B cell (primary cell): ENCODE measurements at regions not wholly inside any gene's neighbourhood (a gene's known extent, or its start where the extent isn't known, plus 50 kb on each side); places are given as distances from the start of the nearest gene placed in this dataset.

ENCODE experiments used
- ATAC-seq: fragments of 200-7000 bp; cut with Tn5 transposase; one replicate; pipeline ENCODE4 v1.10.0; 2021; ENCODE audit warnings: low read depth, mild to moderate bottlenecking, moderate number of reproducible peaks, moderate library complexity
- CTCF ChIA-PET: fragments of 350-600 bp; sonication (Branson Sonifier 250); formaldehyde crosslinking; loops from one replicate; lab custom pipeline; 2021; ENCODE audit warnings: antibody characterized with exemption, inconsistent platforms; lab: Charles Lee
- POLR2A ChIA-PET: fragments of 350-600 bp; sonication (Branson Sonifier 250); formaldehyde crosslinking; loops from one replicate; lab custom pipeline; 2021; ENCODE audit warnings: antibody characterized with exemption; lab: Charles Lee
- DNase-seq: peaks from one replicate; pipeline ENCODE4 v3.0.0; 2013
- H2AFZ ChIP-seq: 2 replicates; pipeline ENCODE4 v1.6.1; 2012; ENCODE audit warnings: mild to moderate bottlenecking, low read depth, low read length; ENCODE audit not compliant: insufficient read depth, poor library complexity, severe bottlenecking
- H3K27ac ChIP-seq, 2 donors: 1 replicate in 1 of 2; 2 replicates in 1 of 2; pipeline ENCODE4 v1.5.1; 2012 to 2013; ENCODE audit warnings: low read length in 2 of 2, mild to moderate bottlenecking in 2 of 2, moderate library complexity in 1 of 2
- H3K27me3 ChIP-seq, 4 experiments: fragments of 200-600 bp in 1 of 4; sonication (generic) in 1 of 4; replicated peaks in 1 of 4; 1 replicate in 2 of 4; 2 replicates in 2 of 4; pipeline versions ENCODE4 v1.6.1 to v1.7.0; 2013 to 2016; ENCODE audit warnings: low read length in 3 of 4, mild to moderate bottlenecking in 2 of 4, mixed read lengths in 1 of 4, moderate library complexity in 1 of 4; ENCODE audit not compliant: insufficient read depth in 4 of 4, control insufficient read depth in 3 of 4; ENCODE audit errors: control extremely low read depth in 1 of 4
- H3K36me3 ChIP-seq, 2 experiments: replicated peaks in 1 of 2; 1 replicate in 1 of 2; 2 replicates in 1 of 2; pipeline versions ENCODE4 v1.6.1 to v1.7.1; 2013; ENCODE audit warnings: low read length in 1 of 2; ENCODE audit not compliant: insufficient read depth in 2 of 2, control insufficient read depth in 1 of 2; ENCODE audit errors: control extremely low read depth in 1 of 2, extremely low read depth in 1 of 2
- H3K4me1 ChIP-seq, 2 donors: fragments of 200-600 bp in 1 of 2; sonication (generic) in 1 of 2; 1 replicate in 1 of 2; 2 replicates in 1 of 2; pipeline versions ENCODE4 v1.5.1 to v1.6.1; 2013 to 2017; ENCODE audit warnings: low read length in 2 of 2; ENCODE audit not compliant: control insufficient read depth in 2 of 2, insufficient read depth in 2 of 2
- H3K4me2 ChIP-seq: replicated peaks from 2 replicates; pipeline ENCODE3; 2012; ENCODE audit warnings: mild to moderate bottlenecking, low read depth, low read length; ENCODE audit not compliant: poor library complexity, severe bottlenecking
- H3K4me3 ChIP-seq, 5 experiments: fragments of 200-600 bp in 1 of 5; sonication (generic) in 1 of 5; 1 replicate in 3 of 5; 2 replicates in 2 of 5; pipeline versions ENCODE4 v1.5.1 to v1.7.0; 2011 to 2016; ENCODE audit warnings: low read length in 4 of 5, mild to moderate bottlenecking in 4 of 5, low read depth in 2 of 5, control low read depth in 1 of 5, moderate library complexity in 1 of 5; ENCODE audit not compliant: insufficient read depth in 1 of 5; ENCODE audit errors: control extremely low read depth in 1 of 5, extremely low read depth in 1 of 5
- H3K79me2 ChIP-seq: fragments of 200-600 bp; sonication (generic); one replicate; pipeline ENCODE4 v1.6.0; 2016; ENCODE audit warnings: low read length; ENCODE audit not compliant: control insufficient read depth, insufficient read depth
- H3K9ac ChIP-seq: fragments of 200-600 bp; sonication (generic); 2 replicates; pipeline ENCODE4 v1.6.1; 2017; ENCODE audit warnings: mild to moderate bottlenecking, low read length, moderate library complexity
- H3K9me3 ChIP-seq, 3 donors: one replicate each; pipeline versions ENCODE4 v1.6.1 to v1.7.1; 2013; ENCODE audit warnings: low read length in 2 of 3; ENCODE audit not compliant: control insufficient read depth in 2 of 3, insufficient read depth in 1 of 3; ENCODE audit errors: control extremely low read depth in 1 of 3
- H4K20me1 ChIP-seq: 2 replicates; pipeline ENCODE4 v1.6.0; 2012; ENCODE audit warnings: mild to moderate bottlenecking, low read length; ENCODE audit not compliant: insufficient read depth, control insufficient read depth, poor library complexity, severe bottlenecking
- H3K27ac Mint-ChIP-seq: one replicate; pipeline ENCODE4 v1.8.0; 2021; ENCODE audit warnings: mixed read lengths
- H3K27me3 Mint-ChIP-seq: one replicate; pipeline ENCODE4 v1.8.0; 2021; ENCODE audit warnings: mixed read lengths
- H3K4me1 Mint-ChIP-seq: one replicate; pipeline ENCODE4 v1.8.0; 2021; ENCODE audit warnings: mixed read lengths
- H3K4me3 Mint-ChIP-seq: one replicate; pipeline ENCODE4 v1.8.0; 2021; ENCODE audit warnings: mixed read lengths
- H3K9me3 Mint-ChIP-seq: one replicate; pipeline ENCODE4 v1.8.0; 2022; ENCODE audit warnings: mixed read lengths; ENCODE audit not compliant: insufficient read depth
- EZH2 ChIP-seq: IDR thresholded peaks from 2 replicates; pipeline ENCODE4 v1.6.1; 2012; ENCODE audit warnings: borderline replicate concordance, low read depth, mild to moderate bottlenecking, moderate library complexity, low read length; ENCODE audit not compliant: insufficient read depth, poor library complexity, severe bottlenecking
- WGBS: methylation state at CpG from one replicate; pipeline ENCODE4 v1.1.5; 2013; ENCODE audit warnings: missing lambda C conversion rate; ENCODE audit not compliant: insufficient coverage; 5-methylcytosine and 5-hydroxymethylcytosine counted together
- intact Hi-C: fragments of 100-400 bp; cut with micrococcal nuclease; formaldehyde crosslinking; loops from one replicate; pipeline ENCODE4 v1.10.0; 2022
- TF ChIP-seq, protein P1 (sequence below): fragments of 200-600 bp; IDR thresholded peaks from one replicate; pipeline ENCODE4 v1.8.0; 2022; ENCODE audit warnings: antibody characterized with exemption, mild to moderate bottlenecking

DNA sequence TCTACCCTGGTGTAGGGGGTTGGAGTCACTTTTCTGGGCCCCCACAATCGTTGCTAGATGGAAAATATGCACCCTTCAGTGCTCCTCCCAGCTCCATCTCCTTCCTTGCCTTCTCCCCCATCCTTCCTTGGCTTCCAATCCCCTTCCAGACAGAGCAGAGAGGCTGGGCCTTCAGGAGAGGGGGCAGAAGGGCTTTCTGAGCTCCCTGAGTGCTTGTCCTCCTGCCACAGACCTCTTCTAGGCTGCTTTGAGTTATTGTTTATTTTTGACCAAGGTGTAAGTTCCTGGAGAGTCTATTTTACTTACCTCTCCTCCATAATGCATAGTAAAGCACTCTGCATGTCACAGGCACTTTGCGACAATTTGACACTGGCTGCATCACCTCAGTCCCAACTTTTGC is 96.4 kb upstream of the CNKSR3 start:
- no peak overlapping the region for H3K27ac ChIP-seq
- DNase-seq (no peak), ATAC-seq (no peak)
- peak overlapping the region; percentile 27 for H3K4me2 ChIP-seq
- WGBS, result 90% methylated on average over 1 of the region's 2 CpGs
- ChIA-PET POLR2A (no interaction called here), CTCF (no interaction called here)
- peaks cover 28% of the 10 kb centered on the region for H3K4me1 Mint-ChIP-seq
- no peak overlapping the region for H3K4me3 ChIP-seq
- H2AFZ ChIP-seq, result peak overlapping the region; percentile 27
- no peaks in the 10 kb centered on the region for H3K27me3 Mint-ChIP-seq
- no peaks in the 10 kb centered on the region for H4K20me1 ChIP-seq
- intact Hi-C loops, result no loop called here
- peak overlapping the region; percentile 78 for H3K27ac Mint-ChIP-seq
- H3K36me3 ChIP-seq, result no peaks in the 10 kb centered on the region
- no peaks in the 10 kb centered on the region for H3K79me2 ChIP-seq
- H3K9me3 ChIP-seq, result peaks cover 0 to 4% (median 0%) of the 10 kb centered on the region in 3 donors
- TF ChIP-seq, protein P1, sequence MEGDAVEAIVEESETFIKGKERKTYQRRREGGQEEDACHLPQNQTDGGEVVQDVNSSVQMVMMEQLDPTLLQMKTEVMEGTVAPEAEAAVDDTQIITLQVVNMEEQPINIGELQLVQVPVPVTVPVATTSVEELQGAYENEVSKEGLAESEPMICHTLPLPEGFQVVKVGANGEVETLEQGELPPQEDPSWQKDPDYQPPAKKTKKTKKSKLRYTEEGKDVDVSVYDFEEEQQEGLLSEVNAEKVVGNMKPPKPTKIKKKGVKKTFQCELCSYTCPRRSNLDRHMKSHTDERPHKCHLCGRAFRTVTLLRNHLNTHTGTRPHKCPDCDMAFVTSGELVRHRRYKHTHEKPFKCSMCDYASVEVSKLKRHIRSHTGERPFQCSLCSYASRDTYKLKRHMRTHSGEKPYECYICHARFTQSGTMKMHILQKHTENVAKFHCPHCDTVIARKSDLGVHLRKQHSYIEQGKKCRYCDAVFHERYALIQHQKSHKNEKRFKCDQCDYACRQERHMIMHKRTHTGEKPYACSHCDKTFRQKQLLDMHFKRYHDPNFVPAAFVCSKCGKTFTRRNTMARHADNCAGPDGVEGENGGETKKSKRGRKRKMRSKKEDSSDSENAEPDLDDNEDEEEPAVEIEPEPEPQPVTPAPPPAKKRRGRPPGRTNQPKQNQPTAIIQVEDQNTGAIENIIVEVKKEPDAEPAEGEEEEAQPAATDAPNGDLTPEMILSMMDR, result no peak
- no peak for TF ChIP-seq EZH2
- peak overlapping the region; percentile 44 for H3K4me3 Mint-ChIP-seq
- H3K9me3 Mint-ChIP-seq, result no peaks in the 10 kb centered on the region
- H3K27me3 ChIP-seq, result peaks cover 0 to 17% (median 0%) of the 10 kb centered on the region in 4 experiments
- no peak overlapping the region for H3K9ac ChIP-seq
- peaks cover 7 to 12% of the 10 kb centered on the region in 2 donors for H3K4me1 ChIP-seq

DNA sequence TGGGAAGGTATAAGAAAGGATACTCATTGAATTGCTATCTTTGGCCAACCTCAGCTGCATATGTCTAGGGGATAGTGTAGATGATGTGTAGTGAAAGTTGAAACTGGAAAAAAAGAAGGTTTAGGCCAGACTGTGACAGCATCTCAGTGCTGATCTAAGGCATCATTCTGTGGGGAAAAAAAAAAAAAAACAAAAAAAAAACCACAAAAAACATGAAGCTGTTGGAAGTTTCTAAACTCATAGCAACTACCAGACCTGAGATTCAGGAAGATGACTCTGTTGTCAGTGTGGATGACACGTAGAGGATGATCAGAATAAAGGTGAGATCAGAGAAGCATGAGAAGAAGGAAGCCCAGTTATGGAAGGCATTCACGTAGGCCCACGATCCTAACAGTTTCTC is 100.8 kb upstream of the CNKSR3 start:
- Mint-ChIP-seq H3K27me3 (peaks cover 3% of the 10 kb centered on the region), H3K27ac (no peak overlapping the region), H3K4me3 (no peak overlapping the region), H3K4me1 (peaks cover 11% of the 10 kb centered on the region), H3K9me3 (no peaks in the 10 kb centered on the region)
- ChIA-PET POLR2A (no interaction called here), CTCF (no interaction called here)
- H3K4me2 ChIP-seq, result no peak overlapping the region
- peaks cover 7 to 9% of the 10 kb centered on the region in 2 donors for H3K4me1 ChIP-seq
- TF ChIP-seq, protein P1, result no peak
- no peak for TF ChIP-seq EZH2
- intact Hi-C loops, result no loop called here
- H3K36me3 ChIP-seq, result no peaks in the 10 kb centered on the region
- peaks cover 0 to 4% (median 0%) of the 10 kb centered on the region in 3 donors for H3K9me3 ChIP-seq
- ATAC-seq (no peak), DNase-seq (no peak)
- no peaks in the 10 kb centered on the region for H4K20me1 ChIP-seq
- H3K27me3 ChIP-seq, result peaks cover 0 to 8% (median 0%) of the 10 kb centered on the region in 4 experiments
- H3K4me3 ChIP-seq, result no peak overlapping the region
- H3K27ac ChIP-seq, result no peak overlapping the region
- no peak overlapping the region for H2AFZ ChIP-seq
- no peaks in the 10 kb centered on the region for H3K79me2 ChIP-seq
- WGBS, result no CpG with 5 or more reads among the region's 3 CpGs
- H3K9ac ChIP-seq, result no peak overlapping the region
